Endothelial cell of umbilical vein (primary cell): ENCODE measurements at regions not wholly inside any gene's neighbourhood (a gene's known extent, or its start where the extent isn't known, plus 50 kb on each side); places are given as distances from the start of the nearest gene placed in this dataset.

Experiments used
- BruUV-seq: library from RNA; stranded (reverse); fragments of 400-500 nt; replicated peaks from 2 replicates; lab custom pipeline; 2021; lab: Mats Ljungman, UMichigan
- CTCF ChIA-PET: fragments of 300-600, 350-600 bp; sonication (Branson Sonifier 250); formaldehyde crosslinking; loops from one replicate; lab custom pipeline; 2021; ENCODE audit warnings: antibody characterized with exemption, inconsistent platforms; lab: Charles Lee
- POLR2A ChIA-PET: fragments of 300-600, 350-600 bp; sonication (Branson Sonifier 250); formaldehyde crosslinking; loops from one replicate; lab custom pipeline; 2021; ENCODE audit warnings: antibody characterized with exemption, inconsistent platforms; lab: Charles Lee
- DNase-seq: peaks from one replicate; pipeline ENCODE4 v3.0.0-alpha.2; 2011; ENCODE audit warnings: low read depth, low spot score
- FAIRE-seq: peaks from 2 replicates; lab custom pipeline; 2011; peaks lifted over from hg19 to GRCh38; lab: Jason Lieb, UNC
- H2AFZ ChIP-seq: 2 replicates; pipeline ENCODE4 v1.6.0; 2012; ENCODE audit warnings: low read depth, low read length, control low read depth, inconsistent platforms
- H3K27ac ChIP-seq: 2 replicates; pipeline ENCODE4 v1.5.1; 2011; ENCODE audit warnings: low read depth, mild to moderate bottlenecking, control low read depth, low read length, moderate library complexity; ENCODE audit not compliant: insufficient read depth
- H3K27me3 ChIP-seq, 2 experiments: 2 replicates each; pipeline versions ENCODE4 v1.6.0 to v1.6.1; 2011; ENCODE audit warnings: low read length in 2 of 2, mixed read lengths in 1 of 2; ENCODE audit not compliant: control insufficient read depth in 2 of 2, insufficient read depth in 2 of 2
- H3K36me3 ChIP-seq, 2 experiments: 2 replicates in 1 of 2; 3 replicates in 1 of 2; pipeline ENCODE4 v1.5.1; 2011; ENCODE audit warnings: low read length in 2 of 2, mild to moderate bottlenecking in 1 of 2, moderate library complexity in 1 of 2; ENCODE audit not compliant: control insufficient read depth in 2 of 2, insufficient read depth in 2 of 2; ENCODE audit errors: extremely low read depth in 1 of 2
- H3K4me1 ChIP-seq: 3 replicates; pipeline ENCODE4 v1.5.1; 2011; ENCODE audit warnings: mild to moderate bottlenecking, low read length; ENCODE audit not compliant: control insufficient read depth, insufficient read depth; ENCODE audit errors: extremely low read depth
- H3K4me2 ChIP-seq: 2 replicates; pipeline ENCODE4 v1.6.1; 2011; ENCODE audit warnings: low read length, control low read depth, mixed read lengths; ENCODE audit not compliant: insufficient read depth
- H3K4me3 ChIP-seq, 3 experiments: fragments of 200-600 bp in 1 of 3; sonication (generic), shearing (Covaris generic) in 1 of 3; replicated peaks in 1 of 3; 2 replicates each; pipeline ENCODE4 v1.5.1; 2011 to 2016; ENCODE audit warnings: control low read depth in 3 of 3, low read length in 3 of 3, mild to moderate bottlenecking in 2 of 3, inconsistent platforms in 1 of 3, low read depth in 1 of 3, moderate library complexity in 1 of 3; ENCODE audit not compliant: insufficient read depth in 1 of 3
- H3K79me2 ChIP-seq: 2 replicates; pipeline ENCODE4 v1.6.0; 2012; ENCODE audit warnings: low read length, inconsistent platforms; ENCODE audit not compliant: control insufficient read depth, insufficient read depth
- H3K9ac ChIP-seq: replicated peaks from 2 replicates; pipeline ENCODE3; 2011; ENCODE audit warnings: low read length, control low read depth; ENCODE audit not compliant: insufficient read depth; ENCODE audit errors: extremely low read depth
- H3K9me1 ChIP-seq: replicated peaks from 3 replicates; pipeline ENCODE4 v1.6.0; 2011; ENCODE audit warnings: mild to moderate bottlenecking, low read length; ENCODE audit not compliant: control insufficient read depth, insufficient read depth; ENCODE audit errors: extremely low read depth
- H3K9me3 ChIP-seq: replicated peaks from 2 replicates; pipeline ENCODE4 v1.5.1; 2012; ENCODE audit warnings: low read length, inconsistent platforms; ENCODE audit not compliant: control insufficient read depth, insufficient read depth
- H4K20me1 ChIP-seq: replicated peaks from 2 replicates; pipeline ENCODE3; 2011; ENCODE audit warnings: mild to moderate bottlenecking, low read length; ENCODE audit not compliant: control insufficient read depth, insufficient read depth; ENCODE audit errors: extremely low read depth
- CTCF ChIP-seq, 2 donors: IDR thresholded peaks; 1 replicate in 1 of 2; 2 replicates in 1 of 2; pipeline ENCODE4 v1.5.1; 2011; ENCODE audit warnings: low read length in 2 of 2, mild to moderate bottlenecking in 2 of 2, moderate library complexity in 2 of 2, control low read depth in 1 of 2, inconsistent platforms in 1 of 2, low read depth in 1 of 2; ENCODE audit not compliant: insufficient read depth in 1 of 2; ENCODE audit errors: extremely low read depth in 1 of 2
- EZH2 ChIP-seq: IDR thresholded peaks from 2 replicates; pipeline ENCODE4 v1.6.1; 2012; ENCODE audit warnings: borderline replicate concordance, low read depth, mild to moderate bottlenecking, moderate library complexity, low read length, inconsistent platforms; ENCODE audit not compliant: severe bottlenecking
- FOS ChIP-seq: IDR thresholded peaks from 2 replicates; pipeline ENCODE4 v1.6.1; 2011; ENCODE audit warnings: mild to moderate bottlenecking, low read length, moderate library complexity, borderline replicate concordance; ENCODE audit not compliant: insufficient read depth
- GATA2 ChIP-seq: IDR thresholded peaks from 2 replicates; pipeline ENCODE4 v1.7.0; 2011; ENCODE audit warnings: low read depth, mild to moderate bottlenecking, moderate library complexity, mixed read lengths, low read length; ENCODE audit not compliant: insufficient read length, insufficient read depth
- JUN ChIP-seq: IDR thresholded peaks from 2 replicates; pipeline ENCODE4 v1.6.1; 2011; ENCODE audit warnings: borderline replicate concordance, low read depth; ENCODE audit not compliant: insufficient read length, insufficient read depth
- MYC ChIP-seq: IDR thresholded peaks from one replicate; pipeline ENCODE4 v1.6.1; 2011; ENCODE audit warnings: mild to moderate bottlenecking, low read depth, low read length
- POLR2A ChIP-seq: IDR thresholded peaks from 2 replicates; pipeline ENCODE4 v1.6.1; 2012; ENCODE audit warnings: low read depth, mild to moderate bottlenecking, control low read depth, low read length
- POLR2AphosphoS5 ChIP-seq: IDR thresholded peaks from 2 replicates; pipeline ENCODE4 v1.6.1; 2012; ENCODE audit warnings: low read depth, mild to moderate bottlenecking, control low read depth, low read length, moderate library complexity; ENCODE audit not compliant: insufficient read depth
- dilution Hi-C: fragments of 300-500 bp; cut with MboI; formaldehyde crosslinking; loops from one replicate; pipeline ENCODE4 v1.15.0; 2019; ENCODE audit warnings: low sequenced_read_pairs; ENCODE audit not compliant: extremely low pct_ligation_motif_present
- intact Hi-C: fragments of 100-400 bp; cut with micrococcal nuclease; formaldehyde crosslinking; loops from one replicate; pipeline ENCODE4 v1.10.0; 2022
- TF ChIP-seq, protein P1 (sequence below): IDR thresholded peaks from 2 replicates; pipeline ENCODE4 v1.6.1; 2011; ENCODE audit not compliant: insufficient read depth, insufficient read length

DNA sequence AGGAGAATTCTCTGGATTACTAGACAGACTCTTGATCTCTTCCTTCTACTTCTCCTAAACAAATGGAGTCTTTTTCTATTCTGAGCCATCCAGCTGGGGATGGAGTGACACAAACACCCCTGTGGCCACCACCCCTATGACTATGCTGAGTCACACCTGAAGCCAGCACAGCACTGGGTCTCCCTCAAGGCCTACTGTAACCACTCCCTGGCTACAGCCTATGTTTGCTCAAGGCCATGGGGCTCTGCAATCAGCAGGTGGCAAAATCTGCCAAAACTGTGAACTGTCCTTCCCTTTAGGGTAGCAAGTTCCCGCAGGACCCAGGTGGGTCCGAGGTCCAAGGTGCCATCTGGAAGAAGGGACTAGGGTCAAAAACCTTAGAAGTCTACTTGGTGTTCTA is 132.3 kb downstream of the TINAG start:
- Histone ChIP-seq H3K9me3 (no peaks in the 10 kb centered on the region), H4K20me1 (no peaks in the 10 kb centered on the region), H3K79me2 (no peaks in the 10 kb centered on the region), H3K4me3 (no peak overlapping the region), H3K27me3 (peaks cover 0 to 9% of the 10 kb centered on the region in 2 experiments), H3K9ac (no peak overlapping the region), H2AFZ (no peak overlapping the region), H3K4me2 (no peak overlapping the region), H3K9me1 (no peaks in the 10 kb centered on the region), H3K4me1 (no peaks in the 10 kb centered on the region), H3K36me3 (no peaks in the 10 kb centered on the region), H3K27ac (no peak overlapping the region)
- ChIA-PET CTCF (no interaction called here), POLR2A (no interaction called here)
- FAIRE-seq (no peak), DNase-seq (no peak)
- no TSS peak for BruUV-seq
- dilution Hi-C loops (no loop called here), intact Hi-C loops (no loop called here)
- TF ChIP-seq EZH2 (no peak), POLR2A (no peak), CTCF (IDR thresholded peaks at IDR 0.05; ENCODE audit: extremely low read depth in 1 of 2, insufficient read depth in 1 of 2, low read depth in 1 of 2, low read length in 2 of 2) (no peak), MYC (no peak), GATA2 (no peak), FOS (no peak), POLR2AphosphoS5 (no peak), JUN (no peak)
- TF ChIP-seq, protein P1, sequence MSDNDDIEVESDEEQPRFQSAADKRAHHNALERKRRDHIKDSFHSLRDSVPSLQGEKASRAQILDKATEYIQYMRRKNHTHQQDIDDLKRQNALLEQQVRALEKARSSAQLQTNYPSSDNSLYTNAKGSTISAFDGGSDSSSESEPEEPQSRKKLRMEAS: no peak
